ENCODE measurements at regions not wholly inside any gene's neighbourhood (a gene's known extent, or its start where the extent isn't known, plus 50 kb on each side); places are given as distances from the start of the nearest gene placed in this dataset.
"Not testable (repeated sequence)": the region's sequence is repeated elsewhere in the genome, so short reads cannot be mapped to it uniquely, and the experiment has no call there.

DNA sequence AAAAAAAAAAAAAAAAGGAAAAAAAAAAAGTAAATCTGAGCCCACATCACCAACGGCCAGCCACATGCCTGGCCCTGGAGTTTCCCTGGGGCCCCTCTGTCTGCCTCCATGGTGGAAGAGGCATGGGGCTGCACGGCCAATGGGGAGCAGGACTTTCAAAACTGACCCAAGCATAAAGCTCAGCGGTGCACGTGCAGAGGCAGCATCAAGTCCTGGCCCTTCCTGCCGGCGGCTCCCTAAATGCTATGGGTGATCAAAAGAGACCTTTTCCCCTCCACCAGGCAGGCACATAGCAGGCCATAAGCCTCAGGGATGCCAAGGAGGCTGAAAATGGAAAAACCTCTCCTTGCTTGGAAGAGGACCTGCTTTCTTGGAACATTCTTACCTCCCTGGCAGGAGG is 94.3 kb downstream of the OAT start:
- no peak for DNase-seq (ENCODE audit: low read depth)

DNA sequence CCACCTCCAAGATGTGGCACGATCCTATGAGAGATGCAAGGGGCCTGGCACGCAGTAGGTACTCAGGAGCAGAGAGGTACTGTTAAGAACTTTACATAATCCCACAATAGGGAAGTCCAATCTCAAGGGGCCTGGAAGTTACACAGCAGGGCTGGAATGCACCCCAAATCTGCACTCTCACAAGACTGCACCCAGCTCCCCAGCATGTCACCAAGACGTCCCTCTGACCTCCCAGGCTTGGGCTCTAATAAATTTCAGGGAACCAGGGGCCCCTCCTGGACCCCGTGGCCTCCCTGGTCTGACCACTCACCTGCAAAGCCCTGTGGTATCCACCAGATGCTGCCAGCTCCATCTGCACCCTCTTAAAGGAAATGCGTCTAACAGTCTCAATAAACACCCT is 94.9 kb downstream of the OAT start:
- DNase-seq (ENCODE audit: low read depth) = no peak

DNA sequence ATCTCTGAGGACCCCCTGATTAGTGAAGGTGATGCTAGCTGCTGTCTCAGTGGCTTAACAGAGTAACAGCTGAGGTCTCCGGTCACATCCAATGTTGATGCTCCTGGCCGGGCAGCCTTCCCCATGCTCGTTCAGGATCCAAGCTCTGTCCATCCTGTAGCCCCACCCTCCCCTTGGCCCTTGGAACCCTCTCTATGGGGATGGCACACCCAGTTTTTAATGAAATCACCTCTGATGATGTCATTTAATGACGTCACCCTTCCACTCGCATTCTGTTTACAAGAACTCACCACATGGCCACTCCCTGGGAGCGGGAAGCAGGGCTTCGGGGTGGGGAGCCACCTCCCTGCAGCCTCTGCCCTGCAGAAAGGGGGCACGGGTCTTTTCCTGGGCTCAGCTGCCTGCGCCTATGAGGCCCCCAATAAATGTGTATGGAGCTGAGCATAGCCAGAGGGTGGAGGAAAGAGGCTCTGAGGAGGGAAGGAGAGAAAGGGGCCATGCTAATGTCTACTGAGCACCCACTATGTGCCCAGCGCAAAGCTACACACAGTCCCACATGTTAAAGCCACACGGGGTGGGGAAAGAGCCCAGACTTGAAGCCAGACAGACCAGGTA is 95.5 kb downstream of the OAT start:
- DNase-seq (ENCODE audit: low read depth) = no peak

DNA sequence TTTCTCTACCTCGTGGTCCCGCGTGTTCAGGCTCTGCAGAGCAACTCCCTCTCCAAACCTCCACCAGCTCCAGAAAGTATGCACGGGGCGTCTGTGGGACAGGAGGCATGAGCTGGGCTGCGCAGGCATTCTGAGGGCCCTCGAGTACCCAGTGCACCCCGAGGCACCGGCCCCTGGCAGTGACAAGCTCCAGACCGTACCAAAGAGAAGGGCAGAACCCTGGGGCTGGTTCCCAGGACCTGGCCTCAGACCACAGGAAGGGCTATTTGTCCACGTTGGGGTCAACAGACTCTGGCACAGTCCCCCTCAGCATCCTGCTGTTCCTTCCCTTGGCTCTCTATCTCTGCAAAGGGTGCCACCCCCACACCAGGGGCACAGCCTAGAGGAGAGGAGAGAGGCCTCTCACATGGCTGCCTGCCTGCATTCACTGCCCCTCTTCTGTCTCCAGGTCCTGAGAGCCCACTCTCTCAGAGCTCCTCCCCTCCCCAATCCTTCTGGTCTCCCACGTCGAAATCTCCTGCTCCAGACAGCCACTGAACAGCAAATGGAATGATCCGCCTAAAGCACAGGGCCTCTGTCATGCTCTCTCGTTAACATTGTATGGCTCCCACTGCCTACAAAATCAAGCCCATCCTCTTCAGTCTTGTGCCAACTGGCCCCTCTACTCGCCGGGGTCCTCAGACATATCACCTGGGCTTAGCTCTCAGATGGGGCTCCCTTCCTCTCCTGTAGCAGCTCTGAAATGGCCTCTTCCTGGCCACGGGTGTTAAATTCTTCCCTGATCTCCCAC is 96.3 kb downstream of the OAT start:
- no peak for DNase-seq (ENCODE audit: low read depth)

DNA sequence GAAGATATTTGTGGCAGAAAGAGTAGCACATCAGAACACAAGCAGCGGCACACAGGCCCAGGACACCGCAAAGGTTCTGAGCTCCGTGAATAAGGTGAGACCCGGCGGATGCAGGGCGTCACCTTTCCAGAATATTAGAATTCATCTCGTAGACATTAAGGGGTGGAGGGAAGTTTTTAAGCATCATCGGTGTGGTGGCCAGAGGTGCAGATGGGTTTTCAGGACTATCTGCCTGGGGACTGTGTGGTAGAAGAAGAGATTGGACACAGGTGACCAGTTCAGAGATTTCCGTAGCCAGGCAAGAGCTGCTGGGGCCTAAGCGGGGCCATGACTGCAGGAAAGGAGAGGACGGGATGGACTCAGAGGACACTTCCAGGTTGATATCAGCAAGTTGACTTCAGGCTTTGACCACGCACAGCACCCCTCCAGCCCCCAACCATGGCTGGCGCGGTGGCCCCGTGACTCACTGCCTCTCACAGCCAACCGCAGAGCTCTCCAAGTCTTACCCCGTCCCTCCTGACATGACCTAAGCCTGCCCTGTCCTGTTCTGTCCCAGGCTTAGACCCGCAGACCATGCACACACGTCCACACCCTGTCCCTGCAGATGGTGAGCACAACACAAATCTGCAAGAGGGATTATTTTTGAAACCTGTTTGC is 97.2 kb downstream of the OAT start:
- no peak for DNase-seq (ENCODE audit: low read depth)

DNA sequence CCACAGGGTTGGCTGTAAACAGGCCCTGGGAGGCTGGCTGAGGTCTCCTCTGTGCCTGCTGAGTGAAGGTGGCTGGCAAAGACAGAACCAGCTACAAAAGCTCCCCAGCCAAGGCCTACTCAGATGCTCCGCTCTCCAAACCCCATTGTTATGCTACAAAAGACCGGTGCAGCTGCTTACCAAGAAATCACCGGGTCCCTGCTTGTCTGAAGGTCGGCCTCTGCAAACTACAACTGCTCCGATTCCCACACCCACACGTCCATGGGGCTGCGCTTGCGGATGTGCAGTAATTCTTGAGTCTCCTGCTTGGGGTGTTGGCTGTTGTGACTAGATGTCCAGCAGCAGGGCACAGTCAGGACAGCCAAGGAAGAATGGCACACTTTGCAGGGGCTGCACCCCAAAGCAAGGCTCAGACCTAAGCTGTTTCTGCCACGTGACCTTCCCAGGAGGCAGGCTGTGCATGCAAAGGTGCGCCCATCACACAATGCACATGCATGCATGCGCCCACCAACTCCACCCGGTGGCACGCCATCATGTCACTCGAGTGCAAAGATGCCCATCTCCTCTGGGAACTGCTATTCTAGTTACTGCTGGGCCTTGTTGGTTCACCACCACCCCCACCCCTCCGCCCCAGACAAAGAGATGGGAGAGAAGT is 97.8 kb downstream of the OAT start:
- DNase-seq (ENCODE audit: low read depth) = no peak

DNA sequence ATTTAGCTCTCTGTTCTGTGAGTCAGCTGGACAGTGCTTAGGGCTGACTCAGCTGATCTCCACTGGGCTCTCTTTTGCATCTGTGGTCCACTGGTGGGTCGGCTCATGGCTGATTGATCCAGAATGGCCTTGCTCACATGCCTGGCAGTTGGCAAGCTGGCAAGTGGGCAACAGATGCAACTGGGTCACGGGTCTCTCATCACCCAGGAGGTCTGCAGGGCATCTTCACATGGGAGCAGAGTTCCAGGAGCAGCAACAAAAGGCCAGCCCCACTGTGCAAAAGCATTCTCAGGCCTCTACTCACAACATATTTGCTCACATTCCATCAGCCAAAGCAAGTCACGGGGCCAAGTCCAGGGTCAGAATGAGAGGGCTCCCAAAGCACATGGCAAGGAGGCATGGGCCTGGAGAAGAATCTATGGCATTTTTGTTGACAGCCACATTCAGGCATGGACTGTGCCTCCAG is 98.8 kb downstream of the OAT start:
- DNase-seq (ENCODE audit: low read depth) = no peak

DNA sequence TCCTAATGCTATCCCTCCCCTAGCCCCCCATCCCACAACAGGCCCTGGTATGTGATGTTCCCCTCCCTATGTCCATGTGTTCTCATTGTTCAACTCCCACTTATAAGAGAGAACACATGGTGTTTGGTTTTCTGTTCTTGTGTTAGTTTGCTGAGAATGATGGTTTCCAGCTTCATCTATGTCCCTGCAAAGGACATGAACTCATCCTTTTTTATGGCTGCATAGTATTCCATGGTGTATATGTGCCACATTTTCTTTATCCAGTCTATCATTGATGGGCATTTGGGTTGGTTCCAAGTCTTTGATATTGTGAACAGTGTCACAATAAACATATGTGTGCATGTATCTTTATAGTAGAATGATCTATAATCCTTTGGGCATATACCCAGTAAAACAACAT is 99.2 kb downstream of the OAT start:
- not testable (repeated sequence) for DNase-seq (ENCODE audit: low read depth)

DNA sequence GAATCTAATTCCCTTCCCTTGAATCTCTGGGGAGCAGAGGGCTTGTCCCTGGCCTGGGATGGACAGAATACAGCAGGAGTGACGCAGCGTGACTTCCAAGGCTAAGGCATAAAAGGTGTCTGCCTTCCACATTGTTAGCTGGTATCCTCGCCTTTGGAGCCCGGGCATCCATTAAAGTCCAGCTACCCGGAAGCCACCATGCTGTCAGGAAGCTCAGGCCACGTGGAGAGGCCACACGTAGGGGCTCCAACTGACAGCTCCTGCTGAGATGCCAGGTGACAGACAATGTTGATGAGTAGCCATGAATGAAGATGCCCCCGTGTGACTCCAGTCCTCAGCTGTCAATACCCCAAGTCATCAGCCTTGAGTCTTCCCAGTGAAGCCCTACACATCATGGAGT is 99.9 kb downstream of the OAT start:
- DNase-seq (ENCODE audit: low read depth) = no peak

DNA sequence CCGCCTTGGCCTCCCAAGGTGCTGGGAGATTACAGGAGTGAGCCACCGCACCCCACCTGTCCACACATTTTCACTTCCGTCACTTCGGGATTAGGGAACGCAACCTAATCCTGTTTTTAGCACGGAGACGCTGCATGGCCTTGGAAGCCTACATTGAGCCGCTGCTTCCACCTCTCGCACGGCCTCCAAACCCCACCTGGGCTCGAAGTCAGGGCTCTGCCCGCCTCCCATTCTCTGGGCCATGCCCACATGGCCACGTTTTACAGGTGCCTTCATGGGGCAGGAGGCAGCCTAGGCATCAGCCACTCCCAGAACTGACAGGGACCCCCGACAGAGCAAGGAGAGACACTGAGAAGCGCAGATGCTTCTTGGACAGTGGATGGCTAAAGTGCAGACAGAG is 100.6 kb downstream of the OAT start:
- DNase-seq (ENCODE audit: low read depth) = no peak

DNA sequence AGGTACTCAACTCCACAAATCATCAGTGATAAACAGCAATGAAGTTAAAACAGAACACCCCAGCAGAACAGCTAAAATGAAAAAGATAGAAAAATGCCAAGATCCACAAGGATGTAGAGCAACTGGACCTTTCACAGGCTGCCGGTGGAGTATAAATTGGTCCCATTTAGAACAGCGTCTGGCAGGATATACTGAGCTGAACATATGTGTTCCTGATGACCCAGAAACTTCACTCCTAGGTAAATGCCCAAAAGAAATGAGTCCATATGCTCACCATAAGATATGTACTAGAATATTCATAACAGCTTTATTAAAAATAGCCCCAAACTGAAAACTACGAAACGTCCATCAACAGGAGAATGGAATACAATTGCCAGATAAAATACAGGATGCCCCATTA is 102.4 kb downstream of the OAT start:
- no peak for DNase-seq (ENCODE audit: low read depth)

DNA sequence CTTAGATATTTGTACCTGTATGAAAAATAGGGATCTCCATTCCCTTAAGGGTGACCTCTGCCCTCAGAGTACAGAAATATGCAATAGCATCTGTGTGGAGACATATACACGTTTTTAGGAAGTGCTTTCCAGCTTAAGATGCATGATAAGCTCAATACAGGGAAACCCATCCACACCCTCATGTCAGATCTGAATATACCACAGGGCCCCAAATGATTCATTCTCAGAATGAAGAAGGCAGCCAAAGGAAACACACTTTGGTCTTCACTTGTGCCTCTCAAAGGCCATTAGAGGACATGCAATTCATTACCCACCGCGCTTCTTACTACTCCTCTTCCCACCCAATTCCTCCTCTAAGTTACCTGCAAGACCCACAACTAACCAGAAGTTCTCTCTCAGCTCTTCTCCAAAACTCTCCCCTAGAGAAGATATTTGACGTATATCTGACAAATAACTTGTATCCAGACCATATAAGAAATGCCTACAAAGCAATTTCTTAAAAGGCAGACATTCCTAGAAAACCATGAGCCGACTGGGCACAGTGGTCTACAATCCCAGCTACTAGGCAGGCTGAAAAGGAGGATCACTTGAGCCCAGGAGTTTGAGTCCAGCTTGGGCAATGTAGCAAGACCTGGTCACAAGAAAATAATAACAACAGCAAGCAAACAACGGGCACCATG is 103.0 kb downstream of the OAT start:
- no peak for DNase-seq (ENCODE audit: low read depth)

DNA sequence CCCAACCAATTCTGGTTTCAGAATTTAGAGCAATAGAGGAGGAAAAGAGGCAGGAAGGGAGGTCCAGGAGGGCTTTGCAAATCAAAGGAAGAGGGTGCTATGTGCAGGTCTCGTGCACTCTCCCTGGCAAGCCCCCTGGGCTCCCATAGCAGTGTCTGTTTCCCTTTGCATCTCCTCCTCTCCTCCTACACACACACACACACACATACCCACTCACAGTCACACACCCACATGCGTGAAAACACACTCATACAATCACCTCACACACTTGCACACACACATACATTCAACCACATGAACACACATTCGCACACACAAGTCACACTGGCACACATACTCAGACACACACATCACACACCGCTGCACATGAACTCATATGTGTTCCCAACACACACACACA is 105.3 kb downstream of the OAT start:
- DNase-seq (ENCODE audit: low read depth) = no peak

DNA sequence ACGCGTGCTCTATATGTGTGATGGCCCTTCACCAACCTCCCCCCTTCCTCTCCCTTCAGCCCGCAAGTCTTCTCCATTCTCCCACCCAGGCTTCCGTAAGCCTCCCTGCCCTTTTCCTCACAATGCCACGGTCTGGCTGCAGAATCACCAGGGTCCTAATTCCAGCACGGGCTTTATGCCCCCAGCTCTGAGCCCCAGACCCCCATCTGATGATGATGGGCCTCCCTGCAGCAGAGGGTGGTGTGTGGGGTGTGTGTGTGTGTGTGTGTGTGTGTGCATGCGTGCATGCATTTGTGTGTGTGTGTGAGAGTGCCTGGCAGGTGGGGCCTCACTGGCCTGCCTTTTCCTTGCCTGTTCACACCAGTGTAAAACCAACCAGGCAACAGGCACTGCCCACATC is 109.9 kb downstream of the OAT start:
- no peak for DNase-seq (ENCODE audit: low read depth)

DNA sequence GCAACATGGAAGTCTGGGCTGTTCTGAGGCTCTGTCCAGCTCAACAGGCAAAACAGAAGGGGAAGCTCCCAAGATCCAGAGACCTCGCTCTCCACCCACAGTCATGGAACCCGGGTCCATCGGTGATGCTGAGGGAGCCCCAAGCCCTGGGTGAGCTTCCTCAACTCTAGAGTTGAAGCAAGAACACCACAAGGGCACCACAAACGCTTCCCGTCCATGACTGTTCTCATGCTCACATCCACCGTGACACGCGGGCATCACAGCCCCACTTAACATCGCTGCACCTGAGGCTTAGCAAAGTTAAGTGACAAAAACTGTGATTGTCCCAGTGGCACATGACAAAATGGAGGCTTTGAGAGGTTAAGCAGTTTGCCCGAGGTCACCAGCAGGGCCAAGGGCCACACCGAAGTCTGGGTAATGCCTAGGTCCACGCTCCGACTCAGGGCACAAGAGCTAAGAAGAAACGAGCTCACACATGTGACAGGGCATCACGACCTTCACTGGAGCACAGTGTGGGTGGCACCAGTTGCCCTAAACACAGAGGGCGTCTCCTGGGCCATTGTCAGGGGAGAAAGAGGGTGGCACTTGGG is 110.6 kb downstream of the OAT start:
- DNase-seq (ENCODE audit: low read depth) = no peak

DNA sequence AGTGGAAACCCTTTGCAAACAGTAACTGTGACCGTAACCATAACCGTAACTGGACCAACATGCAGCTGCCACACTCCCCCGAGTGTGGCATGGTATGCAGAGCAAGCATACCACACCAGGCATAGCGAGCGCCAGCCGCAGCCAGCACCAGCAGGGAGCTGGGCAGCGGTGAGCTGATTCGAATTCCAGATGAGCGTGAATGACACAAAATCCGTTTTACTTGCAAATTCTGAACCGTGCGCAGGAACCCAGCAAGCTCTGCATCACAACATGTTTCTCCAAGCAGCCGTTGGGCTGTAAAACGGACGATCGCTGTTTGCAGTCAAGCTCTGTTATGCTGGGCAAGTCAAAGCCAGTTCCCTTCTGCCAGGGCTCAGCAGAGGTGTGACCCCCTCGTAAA is 111.1 kb downstream of the OAT start:
- no peak for DNase-seq (ENCODE audit: low read depth)

DNA sequence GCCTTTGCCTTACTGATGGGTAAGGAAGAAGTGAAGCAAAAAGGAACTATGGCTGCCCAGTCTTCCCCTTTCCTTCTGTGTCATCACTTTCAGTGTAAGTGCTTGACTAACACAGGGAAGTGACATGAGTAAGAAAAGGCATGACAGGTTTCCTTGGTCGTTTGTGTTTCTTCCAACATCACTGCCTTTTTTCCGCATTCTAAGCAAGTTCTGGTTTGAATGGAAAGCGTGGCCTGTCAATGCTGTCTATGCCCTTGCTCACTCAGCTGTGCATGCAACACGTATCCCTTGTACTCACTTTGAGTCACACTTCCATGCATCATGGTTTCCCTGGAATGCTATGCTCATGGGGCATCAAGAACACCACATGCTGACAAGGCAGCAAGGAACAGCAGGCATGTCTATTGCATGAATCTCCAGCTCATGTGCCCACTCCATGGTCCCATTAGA is 111.8 kb downstream of the OAT start:
- DNase-seq (ENCODE audit: low read depth) = no peak

DNA sequence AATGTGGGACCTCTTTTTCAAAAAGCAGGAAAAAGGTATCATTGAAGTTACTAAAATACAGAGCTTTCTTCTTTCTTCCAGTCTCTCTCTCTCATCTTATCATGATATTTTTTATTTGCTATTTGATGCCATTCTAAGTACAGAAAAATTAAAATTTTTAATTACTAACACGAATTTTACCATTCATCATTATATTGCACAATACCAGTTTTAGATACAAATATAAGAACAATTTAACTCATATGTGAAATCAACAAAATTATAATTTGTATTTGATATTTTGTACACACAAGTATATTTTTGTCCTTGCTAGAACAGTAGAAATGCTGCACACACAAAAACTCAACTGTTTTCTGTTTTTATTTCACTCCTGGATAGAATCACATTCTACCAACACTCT is 112.2 kb downstream of the OAT start:
- no peak for DNase-seq (ENCODE audit: low read depth)

DNA sequence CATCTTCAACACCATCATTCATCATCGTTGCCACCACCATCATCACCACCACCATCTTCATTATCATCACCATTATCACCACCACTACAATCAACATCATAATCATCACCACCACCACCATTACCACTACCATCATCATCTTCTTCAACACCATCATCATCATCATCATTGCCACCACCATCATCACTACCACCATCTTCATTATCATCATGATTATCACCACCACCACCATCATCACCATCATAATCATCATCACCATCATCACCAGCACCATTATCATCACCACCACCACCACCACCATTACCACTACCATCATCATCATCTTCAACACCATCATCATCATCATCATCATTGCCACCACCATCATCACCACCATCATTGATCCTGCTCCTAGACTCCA is 112.7 kb downstream of the OAT start:
- no peak for DNase-seq (ENCODE audit: low read depth)

DNA sequence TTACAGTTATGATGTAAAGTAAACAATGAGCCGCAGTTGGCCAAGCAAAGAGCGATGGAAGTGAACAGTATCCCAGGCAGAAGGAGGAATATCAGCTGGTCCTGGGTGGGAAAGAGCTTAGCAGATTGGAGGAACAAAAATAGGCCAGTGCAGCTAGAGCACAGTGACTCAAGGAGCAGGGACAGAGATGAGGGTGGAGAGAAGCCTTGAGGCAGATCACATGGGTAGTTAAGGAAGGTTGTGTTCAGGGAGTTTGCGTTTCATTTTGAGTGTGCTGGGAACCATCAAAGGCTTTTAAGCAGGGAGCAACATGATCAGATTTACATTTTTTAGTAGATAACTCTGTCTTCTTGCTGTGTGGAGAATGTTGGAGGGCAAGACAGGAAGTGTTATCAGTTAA is 113.6 kb downstream of the OAT start:
- no peak for DNase-seq (ENCODE audit: low read depth)

DNA sequence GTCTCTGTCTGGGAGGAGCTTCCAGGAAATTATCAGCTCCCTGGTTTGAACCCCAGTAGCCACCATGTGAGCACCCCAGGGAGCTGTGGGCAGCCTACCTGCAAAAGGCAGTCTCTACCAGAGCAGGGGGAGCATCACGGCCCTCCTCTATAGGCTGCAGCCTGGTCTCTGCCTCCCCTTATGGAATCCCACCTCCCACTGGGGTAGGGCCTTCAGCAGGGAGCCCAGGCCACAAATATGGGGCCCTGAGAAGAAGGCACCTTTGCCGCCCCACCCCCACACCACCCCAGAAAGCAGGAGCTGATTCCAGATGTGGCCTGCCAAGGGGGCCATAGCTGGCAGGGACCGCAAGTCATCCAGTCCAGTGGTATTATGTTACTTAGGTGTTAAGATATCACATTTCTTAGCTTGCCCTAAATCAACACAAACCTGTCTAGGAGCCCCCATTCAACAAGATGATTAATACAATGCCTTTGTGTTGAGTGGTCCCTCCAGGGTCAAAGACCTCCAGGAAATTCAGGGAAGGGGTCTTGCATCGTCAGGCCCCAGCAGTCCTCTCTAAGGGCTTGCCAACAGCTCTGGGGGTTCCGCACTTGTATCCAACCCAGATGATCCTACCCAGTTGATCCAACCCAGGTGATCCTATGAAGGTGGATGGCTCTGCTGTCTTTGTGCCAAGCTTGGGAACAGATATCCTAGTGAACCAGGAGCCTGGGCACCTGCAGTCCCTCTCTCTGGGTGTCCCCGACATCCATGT is 114.9 kb downstream of the OAT start:
- DNase-seq (ENCODE audit: low read depth) = no peak

Data from GM04504 (cell line).